T-helper 2 cell treated with Interferon-gamma antibody and Interleukin-4, amounts not matched to agents 5 μg/mL and 100 μg/mL, for 36 hours (primary cell): ENCODE measurements at regions not wholly inside any gene's neighbourhood (a gene's known extent, or its start where the extent isn't known, plus 50 kb on each side); places are given as distances from the start of the nearest gene placed in this dataset.
A peak's percentile ranks its signal among the peaks of the same experiment; 100 is the strongest.
"Not testable (repeated sequence)": the region's sequence is repeated elsewhere in the genome, so short reads cannot be mapped to it uniquely, and the experiment has no call there.

Experiments used
- DNase-seq: peaks from one replicate; pipeline ENCODE4 v3.0.0; 2021; ENCODE audit warnings: low spot score
- H3K27ac Mint-ChIP-seq: one replicate; pipeline ENCODE4 v1.8.0; 2021; ENCODE audit warnings: mild to moderate bottlenecking, mixed read lengths
- H3K27me3 Mint-ChIP-seq: one replicate; pipeline ENCODE4 v1.8.0; 2021; ENCODE audit warnings: low read depth, mixed read lengths
- H3K36me3 Mint-ChIP-seq: one replicate; pipeline ENCODE4 v1.8.0; 2021; ENCODE audit warnings: low read depth, mixed read lengths
- H3K4me1 Mint-ChIP-seq: one replicate; pipeline ENCODE4 v1.8.0; 2021; ENCODE audit warnings: low read depth, mixed read lengths
- H3K4me3 Mint-ChIP-seq: one replicate; pipeline ENCODE4 v1.8.0; 2022; ENCODE audit warnings: mild to moderate bottlenecking, moderate library complexity, mixed read lengths
- H3K9me3 Mint-ChIP-seq: one replicate; pipeline ENCODE4 v1.8.0; 2021; ENCODE audit warnings: mixed read lengths

DNA sequence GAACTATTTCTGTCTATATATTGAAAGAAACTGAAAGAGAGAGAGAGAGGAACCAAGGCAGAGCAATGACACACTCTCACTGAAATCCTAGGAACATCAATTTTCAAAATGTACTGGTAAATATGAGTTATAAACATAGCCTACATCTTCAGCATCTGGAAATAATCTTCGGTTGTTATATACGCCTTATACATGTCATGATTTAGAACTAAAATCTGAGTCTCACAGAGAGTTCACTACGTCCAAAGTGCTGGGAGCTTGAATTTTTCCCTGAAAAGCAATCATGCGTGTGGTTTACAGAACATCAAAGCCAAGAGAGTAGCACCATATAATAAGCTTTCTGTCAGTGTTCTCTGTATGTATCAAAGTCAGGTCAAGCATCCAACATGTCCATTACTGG lies 420.0 kb upstream of the CBLB start:
- H3K9me3 Mint-ChIP-seq: peaks cover 11% of the 10 kb centered on the region
- H3K27ac Mint-ChIP-seq: no peak overlapping the region
- peaks cover 5% of the 10 kb centered on the region for H3K4me1 Mint-ChIP-seq
- H3K27me3 Mint-ChIP-seq: no peaks in the 10 kb centered on the region
- peaks cover 2% of the 10 kb centered on the region for H3K36me3 Mint-ChIP-seq
- H3K4me3 Mint-ChIP-seq: no peak overlapping the region
- no peak for DNase-seq

DNA sequence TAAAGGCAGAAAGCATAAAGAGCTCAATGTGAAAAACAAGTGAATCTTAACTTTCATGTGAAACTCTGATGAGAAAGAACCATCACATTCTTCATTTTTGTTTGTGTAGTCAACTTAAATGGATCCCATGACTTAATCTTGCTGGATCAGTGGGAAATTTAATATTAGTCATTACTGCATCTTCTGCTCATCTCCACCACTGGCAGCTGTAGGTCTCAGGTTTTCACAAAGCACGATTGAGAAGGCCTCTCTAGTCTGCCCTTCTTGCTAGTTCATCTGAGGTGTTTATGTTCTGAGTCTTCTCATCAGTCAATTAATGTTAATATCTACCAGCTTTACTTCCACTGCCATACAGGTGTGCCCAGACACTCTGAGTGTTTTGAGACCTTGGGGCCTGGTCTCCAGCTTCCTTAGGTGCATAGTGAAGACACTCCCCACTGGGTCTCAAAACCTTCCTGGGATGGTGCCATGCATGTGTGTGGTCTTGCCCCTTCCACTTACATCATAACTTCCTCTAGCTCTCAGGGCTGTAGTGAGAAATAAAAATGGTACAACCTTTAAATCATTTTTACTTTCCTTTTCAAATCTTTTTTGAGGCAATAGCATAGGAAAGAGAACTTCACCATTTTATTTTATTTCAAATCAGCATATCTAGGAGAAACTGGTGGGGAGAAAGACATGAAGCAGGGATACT lies 421.6 kb upstream of the CBLB start:
- Mint-ChIP-seq H3K4me1 (peaks cover 5% of the 10 kb centered on the region), H3K4me3 (no peak overlapping the region), H3K36me3 (peaks cover 2% of the 10 kb centered on the region), H3K27ac (no peak overlapping the region), H3K27me3 (no peaks in the 10 kb centered on the region), H3K9me3 (peaks cover 8% of the 10 kb centered on the region)
- no peak for DNase-seq

GRCh38 chr3:106293161-106293560 lies 424.3 kb upstream of the CBLB start:
- no peak overlapping the region for H3K4me3 Mint-ChIP-seq
- H3K9me3 Mint-ChIP-seq: no peaks in the 10 kb centered on the region
- H3K4me1 Mint-ChIP-seq: peaks cover 12% of the 10 kb centered on the region
- DNase-seq: no peak
- no peaks in the 10 kb centered on the region for H3K27me3 Mint-ChIP-seq
- H3K27ac Mint-ChIP-seq: no peak overlapping the region
- no peaks in the 10 kb centered on the region for H3K36me3 Mint-ChIP-seq

GRCh38 chr3:106294121-106294520 lies 425.3 kb upstream of the CBLB start:
- H3K4me1 Mint-ChIP-seq: peaks cover 16% of the 10 kb centered on the region
- H3K27ac Mint-ChIP-seq: no peak overlapping the region
- DNase-seq: no peak
- H3K4me3 Mint-ChIP-seq: no peak overlapping the region
- H3K9me3 Mint-ChIP-seq: no peaks in the 10 kb centered on the region
- no peaks in the 10 kb centered on the region for H3K27me3 Mint-ChIP-seq
- no peaks in the 10 kb centered on the region for H3K36me3 Mint-ChIP-seq

DNA sequence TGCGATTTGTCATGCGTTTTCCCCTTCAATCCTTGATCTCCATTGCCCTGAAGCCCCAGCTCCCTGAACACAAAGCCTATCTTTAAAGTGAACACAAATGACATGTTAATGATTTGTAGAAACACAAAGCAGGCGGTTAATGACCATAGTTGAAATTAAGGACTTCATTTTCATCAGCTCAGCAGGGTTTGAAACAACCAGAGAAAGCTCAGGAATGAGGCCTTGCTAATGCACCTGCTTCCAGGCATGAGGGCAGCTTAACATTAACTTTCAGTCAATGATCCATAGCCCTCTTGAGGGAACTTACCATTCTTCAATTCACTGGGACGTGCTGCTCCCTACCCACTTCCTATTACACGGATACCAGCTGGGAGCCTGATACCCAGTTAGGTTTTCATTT lies 427.2 kb upstream of the CBLB start:
- Mint-ChIP-seq H3K4me3 (no peak overlapping the region), H3K27ac (no peak overlapping the region), H3K4me1 (peaks cover 21% of the 10 kb centered on the region), H3K9me3 (no peaks in the 10 kb centered on the region), H3K36me3 (no peaks in the 10 kb centered on the region), H3K27me3 (no peaks in the 10 kb centered on the region)
- DNase-seq: no peak

DNA sequence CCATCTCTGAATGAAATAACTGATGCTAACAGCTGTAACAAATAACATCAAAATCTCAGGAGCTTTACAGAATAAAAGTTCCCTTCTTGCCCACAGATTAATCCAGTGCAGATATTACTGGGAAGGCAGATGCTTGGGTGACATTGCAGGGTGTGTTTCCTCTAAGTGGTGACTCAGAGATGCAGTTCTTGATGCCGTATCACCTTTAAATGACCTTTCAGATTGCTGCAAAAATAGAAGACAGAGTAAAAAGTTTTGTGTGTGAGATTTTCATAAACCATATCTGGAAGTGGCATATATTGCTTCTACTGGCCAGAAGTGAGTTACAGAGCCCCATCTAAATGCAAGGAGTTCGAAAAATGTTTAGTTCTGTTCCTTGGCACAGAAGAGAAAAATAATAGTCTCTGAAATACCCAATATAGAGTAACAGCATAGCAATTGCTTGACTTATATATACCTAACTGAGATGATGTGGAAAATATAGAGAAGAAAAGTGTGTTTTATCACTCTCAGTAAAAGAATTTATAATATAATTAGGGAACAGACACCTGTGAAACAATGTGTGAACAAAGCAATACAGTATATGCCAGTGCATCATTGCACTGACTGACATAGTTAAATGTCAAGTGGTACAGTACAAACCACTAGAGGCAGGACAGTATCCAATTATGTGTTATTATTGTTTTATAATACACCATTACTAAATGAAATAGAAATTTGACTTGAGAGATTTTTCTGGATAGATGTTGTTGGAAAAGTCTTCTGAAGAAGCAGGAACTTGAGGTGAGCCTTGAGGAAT lies 430.7 kb upstream of the CBLB start:
- no peaks in the 10 kb centered on the region for H3K27me3 Mint-ChIP-seq
- peak; percentile 29 for DNase-seq
- H3K4me3 Mint-ChIP-seq: peak overlapping the region; percentile 18
- H3K4me1 Mint-ChIP-seq: peaks cover 44% of the 10 kb centered on the region
- H3K36me3 Mint-ChIP-seq: peaks cover 3% of the 10 kb centered on the region
- peak overlapping the region; percentile 52 for H3K27ac Mint-ChIP-seq
- H3K9me3 Mint-ChIP-seq: no peaks in the 10 kb centered on the region

DNA sequence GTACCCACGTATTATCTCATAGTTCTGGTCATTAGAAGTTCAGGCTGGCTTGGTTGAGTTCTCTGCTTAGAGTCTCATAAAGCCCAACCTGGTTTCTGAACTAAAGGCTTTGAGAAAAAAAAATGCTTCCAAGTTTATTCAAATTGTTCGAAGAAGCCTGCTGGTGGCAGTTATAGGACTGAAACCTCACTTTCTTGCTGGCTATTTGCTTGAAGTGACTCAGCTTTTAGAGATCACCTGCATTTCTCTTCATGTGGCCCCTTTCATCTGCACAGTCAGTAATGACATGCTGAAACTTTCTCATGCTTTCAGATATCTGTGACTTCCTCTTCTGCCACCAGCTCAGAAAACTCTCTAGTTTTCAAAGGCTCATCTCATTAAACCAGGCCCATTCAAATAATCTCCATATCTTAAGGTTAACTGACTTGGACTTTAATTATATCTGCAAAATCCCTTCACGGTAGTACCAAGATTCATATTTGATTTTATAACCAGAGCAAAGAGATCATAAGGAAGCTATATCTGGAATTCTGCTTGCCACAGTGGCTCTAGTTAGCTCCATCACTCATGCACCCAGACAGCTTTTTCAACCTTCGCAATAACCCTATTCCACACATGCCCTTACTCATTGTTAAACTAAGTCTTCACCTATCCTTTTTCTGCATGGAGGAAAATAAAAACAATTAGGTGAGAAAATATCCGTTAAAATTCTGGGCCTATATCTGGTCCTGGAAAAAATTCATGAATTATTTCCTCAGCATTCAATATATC lies 433.8 kb upstream of the CBLB start:
- peaks cover 3% of the 10 kb centered on the region for H3K36me3 Mint-ChIP-seq
- H3K9me3 Mint-ChIP-seq: peaks cover 4% of the 10 kb centered on the region
- peaks cover 37% of the 10 kb centered on the region for H3K4me1 Mint-ChIP-seq
- no peaks in the 10 kb centered on the region for H3K27me3 Mint-ChIP-seq
- peak overlapping the region; percentile 13 for H3K27ac Mint-ChIP-seq
- H3K4me3 Mint-ChIP-seq: peak overlapping the region; percentile 20
- peak; percentile 24 for DNase-seq

- Mint-ChIP-seq H3K4me1 (peaks cover 34% of the 10 kb centered on the region), H3K27ac (no peak overlapping the region), H3K36me3 (peaks cover 3% of the 10 kb centered on the region), H3K27me3 (no peaks in the 10 kb centered on the region), H3K4me3 (no peak overlapping the region), H3K9me3 (peaks cover 4% of the 10 kb centered on the region)
- no peak for DNase-seq
Observed at GRCh38 chr3:106303766-106304165, 435.0 kb upstream of the CBLB start.

DNA sequence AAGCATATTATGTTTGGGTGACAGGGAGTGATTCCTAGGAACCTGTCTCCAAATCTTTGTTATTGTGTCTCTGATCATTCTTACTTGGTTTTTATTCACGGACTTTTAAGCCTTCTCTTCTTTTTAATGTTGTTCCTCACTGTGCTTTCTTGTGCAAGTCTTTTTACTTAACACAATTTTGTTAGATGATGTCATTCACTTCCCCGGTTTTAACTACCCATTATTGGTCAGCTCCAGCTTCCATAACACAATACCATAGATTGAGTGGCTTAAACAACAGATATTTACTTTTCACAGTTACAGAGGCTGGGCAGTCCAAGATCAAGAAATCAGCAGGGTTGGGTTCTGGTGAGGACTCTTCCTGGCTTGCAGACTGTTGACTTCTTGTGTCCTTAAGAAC lies 436.3 kb upstream of the CBLB start:
- no peak overlapping the region for H3K27ac Mint-ChIP-seq
- no peak overlapping the region for H3K4me3 Mint-ChIP-seq
- H3K4me1 Mint-ChIP-seq: peaks cover 26% of the 10 kb centered on the region
- no peaks in the 10 kb centered on the region for H3K27me3 Mint-ChIP-seq
- peaks cover 4% of the 10 kb centered on the region for H3K9me3 Mint-ChIP-seq
- no peak for DNase-seq
- H3K36me3 Mint-ChIP-seq: peaks cover 4% of the 10 kb centered on the region

DNA sequence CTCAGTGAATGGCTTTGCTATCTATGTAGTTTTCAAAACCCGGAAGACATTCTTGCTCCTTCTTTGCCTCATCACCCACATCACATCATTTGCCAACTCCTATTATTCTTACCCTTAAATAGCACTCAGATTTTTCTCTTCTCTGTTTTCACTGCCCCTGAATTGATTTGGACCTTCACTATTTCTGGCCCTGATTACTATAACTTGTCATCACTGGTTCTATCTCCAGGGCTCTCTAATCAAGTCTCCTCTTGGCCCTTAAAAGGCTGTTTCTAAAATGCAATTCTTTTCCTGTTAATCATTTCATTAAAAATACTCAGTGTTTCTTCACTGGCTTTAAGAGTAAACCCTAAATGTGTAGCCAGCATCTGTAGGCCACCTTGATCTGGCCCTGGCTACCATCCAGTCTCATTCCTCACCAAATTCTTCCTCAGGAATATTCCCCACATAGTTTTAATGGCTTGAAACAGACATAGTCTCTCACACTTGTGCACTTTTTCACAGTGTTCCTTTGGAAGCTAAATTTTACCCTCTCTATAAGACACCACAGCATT lies 437.1 kb upstream of the CBLB start:
- no peak for DNase-seq
- H3K27me3 Mint-ChIP-seq: no peaks in the 10 kb centered on the region
- peaks cover 4% of the 10 kb centered on the region for H3K36me3 Mint-ChIP-seq
- no peak overlapping the region for H3K27ac Mint-ChIP-seq
- H3K4me1 Mint-ChIP-seq: peaks cover 24% of the 10 kb centered on the region
- H3K9me3 Mint-ChIP-seq: peaks cover 4% of the 10 kb centered on the region
- no peak overlapping the region for H3K4me3 Mint-ChIP-seq

GRCh38 chr3:106309274-106309673 lies 440.5 kb upstream of the CBLB start:
- Mint-ChIP-seq H3K36me3 (peaks cover 3% of the 10 kb centered on the region), H3K27me3 (no peaks in the 10 kb centered on the region), H3K27ac (no peak overlapping the region), H3K4me3 (no peak overlapping the region), H3K4me1 (peaks cover 2% of the 10 kb centered on the region), H3K9me3 (peaks cover 13% of the 10 kb centered on the region)
- no peak for DNase-seq

- H3K9me3 Mint-ChIP-seq: peaks cover 13% of the 10 kb centered on the region
- DNase-seq, H3K4me1 Mint-ChIP-seq, H3K4me3 Mint-ChIP-seq, H3K27me3 Mint-ChIP-seq, H3K27ac Mint-ChIP-seq, H3K36me3 Mint-ChIP-seq: not testable (repeated sequence)
Observed at GRCh38 chr3:106309798-106310197, 441.0 kb upstream of the CBLB start.

DNA sequence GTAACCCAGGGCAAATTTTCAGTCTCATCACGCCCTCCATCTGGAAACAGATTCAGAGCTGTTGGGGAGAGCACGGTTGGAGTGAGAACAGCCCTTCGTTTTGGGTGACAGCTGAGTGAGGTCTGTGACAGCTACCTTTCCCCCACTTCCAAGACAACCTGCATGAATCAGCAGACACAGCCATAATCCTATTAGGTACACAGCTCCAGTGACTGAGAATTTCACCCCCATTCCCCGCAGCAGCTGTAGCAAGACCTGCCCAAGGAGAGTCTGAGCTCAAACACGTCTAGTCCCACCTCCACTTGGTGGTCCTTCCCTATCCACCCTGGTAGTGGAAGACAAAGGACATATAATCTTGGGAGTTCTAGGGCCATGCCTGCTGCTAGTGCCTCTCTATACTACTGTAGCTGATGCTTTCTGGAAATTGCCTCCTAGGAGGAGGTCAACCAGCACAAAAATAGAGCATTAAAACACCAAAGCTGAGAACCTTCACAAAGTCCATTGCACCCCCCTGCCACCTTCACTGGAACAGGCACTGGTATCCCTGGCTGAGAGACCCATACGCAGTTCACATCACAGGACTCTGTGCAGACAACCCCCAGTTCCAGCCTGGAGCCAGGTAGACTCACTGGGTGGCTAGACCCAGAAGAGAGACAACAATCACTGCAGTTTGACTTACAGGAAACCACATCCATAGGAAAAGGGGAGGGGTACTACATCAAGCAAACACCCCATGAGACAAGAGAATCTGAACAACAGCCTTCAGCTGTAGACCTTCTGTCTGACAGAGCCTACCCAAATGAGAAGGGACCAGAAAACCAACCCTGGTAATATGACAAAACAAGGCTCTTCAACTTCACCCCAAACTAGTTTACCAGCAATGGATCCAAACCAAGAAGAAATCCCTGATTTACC lies 448.6 kb upstream of the CBLB start:
- Mint-ChIP-seq H3K4me1 (peaks cover 12% of the 10 kb centered on the region), H3K27ac (no peak overlapping the region), H3K27me3 (no peaks in the 10 kb centered on the region), H3K4me3 (no peak overlapping the region), H3K36me3 (peaks cover 5% of the 10 kb centered on the region), H3K9me3 (peaks cover 38% of the 10 kb centered on the region)
- no peak for DNase-seq
